Fibroblast of skin of right biceps (primary cell): ENCODE measurements at regions not wholly inside any gene's neighbourhood (a gene's known extent, or its start where the extent isn't known, plus 50 kb on each side); places are given as distances from the start of the nearest gene placed in this dataset.
"Not testable (repeated sequence)": the region's sequence is repeated elsewhere in the genome, so short reads cannot be mapped to it uniquely, and the experiment has no call there.

ENCODE experiments used
- DNase-seq: peaks from one replicate; pipeline ENCODE4 v3.0.0-alpha.2; 2013

GRCh38 chr1:4121834-4122512 is 221.9 kb upstream of the C1orf174 start:
- DNase-seq: no peak

- no peak for DNase-seq
Measured at GRCh38 chr1:4122513-4123160, 222.6 kb upstream of the C1orf174 start.

GRCh38 chr1:4124631-4125145 is 224.6 kb upstream of the C1orf174 start:
- DNase-seq: no peak

- no peak for DNase-seq
Measured at GRCh38 chr1:4126251-4126650, 226.2 kb upstream of the C1orf174 start.

GRCh38 chr1:4126731-4127591 is 226.9 kb upstream of the C1orf174 start:
- no peak for DNase-seq

- DNase-seq: no peak
Measured at GRCh38 chr1:4127592-4128140, 227.6 kb upstream of the C1orf174 start.

- no peak for DNase-seq
Measured at GRCh38 chr1:4128616-4129015, 228.5 kb upstream of the C1orf174 start.

- DNase-seq: no peak
Measured at GRCh38 chr1:4129693-4130092, 229.6 kb upstream of the C1orf174 start.

GRCh38 chr1:4130096-4130495 is 230.0 kb upstream of the C1orf174 start:
- DNase-seq: no peak

GRCh38 chr1:4131734-4132133 is 231.7 kb upstream of the C1orf174 start:
- no peak for DNase-seq

GRCh38 chr1:4132352-4133296 is 232.6 kb upstream of the C1orf174 start:
- DNase-seq: no peak

- DNase-seq: no peak
Measured at GRCh38 chr1:4133297-4133938, 233.3 kb upstream of the C1orf174 start.

GRCh38 chr1:4133939-4134321 is 233.9 kb upstream of the C1orf174 start:
- no peak for DNase-seq

- not testable (repeated sequence) for DNase-seq
Measured at GRCh38 chr1:4135853-4136252, 235.8 kb upstream of the C1orf174 start.

- DNase-seq: no peak
Measured at GRCh38 chr1:4137621-4138415, 237.7 kb upstream of the C1orf174 start.

GRCh38 chr1:4139646-4140045 is 239.6 kb upstream of the C1orf174 start:
- DNase-seq: no peak

- DNase-seq: no peak
Measured at GRCh38 chr1:4140241-4140640, 240.2 kb upstream of the C1orf174 start.

- no peak for DNase-seq
Measured at GRCh38 chr1:4140821-4141220, 240.7 kb upstream of the C1orf174 start.

- no peak for DNase-seq
Measured at GRCh38 chr1:4144349-4144971, 244.4 kb upstream of the C1orf174 start.

GRCh38 chr1:4146101-4146500 is 246.0 kb upstream of the C1orf174 start:
- DNase-seq: no peak
